Heart right ventricle (tissue), 16 donors: ENCODE measurements at regions not wholly inside any gene's neighbourhood (a gene's known extent, or its start where the extent isn't known, plus 50 kb on each side); places are given as distances from the start of the nearest gene placed in this dataset.

ENCODE experiments used
- ATAC-seq, 8 donors: fragments of 200-7000 bp; cut with Tn5 transposase; one replicate each; pipeline ENCODE4 v1.9.1; 2020; ENCODE audit warnings: mild to moderate bottlenecking in 8 of 8, moderate library complexity in 8 of 8, moderate number of reproducible peaks in 1 of 8
- DNase-seq, 2 donors: peaks; one replicate each; pipeline ENCODE4 v3.0.0-alpha.2; 2020
- H3K27ac ChIP-seq, 10 donors: fragments of 200-600 bp; sonication (generic) in 2 of 10; one replicate each; pipeline versions ENCODE4 v1.5.0 to v1.8.0; 2020 to 2022; ENCODE audit warnings: mild to moderate bottlenecking in 3 of 10
- H3K27me3 ChIP-seq, 7 donors: fragments of 200-600 bp; one replicate each; pipeline ENCODE4 v1.8.0; 2021 to 2022; ENCODE audit warnings: mild to moderate bottlenecking in 2 of 7
- H3K36me3 ChIP-seq, 9 donors: fragments of 200-600 bp; sonication (generic) in 1 of 9; one replicate each; pipeline versions ENCODE4 v1.5.0 to v1.8.0; 2020 to 2022; ENCODE audit warnings: mild to moderate bottlenecking in 2 of 9
- H3K4me1 ChIP-seq, 9 donors: fragments of 200-600 bp; sonication (generic) in 1 of 9; one replicate each; pipeline versions ENCODE4 v1.5.0 to v1.8.0; 2020 to 2022; ENCODE audit warnings: mild to moderate bottlenecking in 4 of 9
- H3K4me3 ChIP-seq, 10 donors: fragments of 200-600 bp; sonication (generic) in 2 of 10; one replicate each; pipeline versions ENCODE4 v1.5.0 to v1.8.0; 2020 to 2022; ENCODE audit warnings: mild to moderate bottlenecking in 7 of 10, moderate library complexity in 2 of 10
- H3K9me3 ChIP-seq, 11 donors: fragments of 200-600 bp in 10 of 11; sonication (generic) in 2 of 11; one replicate each; pipeline versions ENCODE4 v1.5.0 to v1.8.0; 2013 to 2022; ENCODE audit warnings: mild to moderate bottlenecking in 2 of 11, control low read depth in 1 of 11, moderate library complexity in 1 of 11
- CTCF ChIP-seq, 9 donors: fragments of 200-600 bp; sonication (generic) in 2 of 9; IDR thresholded peaks; one replicate each; pipeline versions ENCODE4 v1.5.0 to v1.8.0; 2021 to 2022; ENCODE audit warnings: antibody characterized with exemption in 9 of 9, mild to moderate bottlenecking in 5 of 9, moderate library complexity in 1 of 9
- WGBS, 2 donors: extraction: QIAGEN DNeasy Blood & Tissue Kit; methylation state at CpG; one replicate each; pipeline ENCODE4 v1.1.7; 2013; ENCODE audit warnings: inconsistent platforms in 1 of 2; 5-methylcytosine and 5-hydroxymethylcytosine counted together
- intact Hi-C, 10 donors: fragments of 100-400 bp; cut with DNase I; formaldehyde crosslinking; loops; one replicate each; pipeline versions ENCODE4 v1.11.1 to v1.14.2; 2022
- donor health status: Arrhythmogenic right ventricular cardiomyopathy.
- donor health status: ischemic (EF 13 %, LVEDD 7.1; RV severe dilation, severe dysfunction).
- donor health status: healthy with polysubstance abuse.
- donor health status: DM: no; HTN: yes; CAD: no.
- donor health status: DM: no; HTN: no; CAD: no.
- donor health status: ischemic (EF 25% LVEDD 6.9; RV normal size, moderate dysfunction).
- donor health status: ischemic (EF 25% LVEDD 5.7; RV mildly dilated, moderate dysfunction).
- donor health status: healthy.
- donor health status: DM: yes; HTN: yes; CAD: no.
- donor health status: Ischemic cardiomyopathy.
- donor health status: ischemic (EF 35%, LVEDD 5.7; RV mildly dilated, moderate dysfunction).
- donor health status: nonischemic (EF 11% LVEDD 7.7; RV severe dilation, severe dysfunction).
- donor health status: DM: yes; HTN: yes; CAD: no.
- donor health status: PGD.
- donor health status: ischemic (EF 29% LVEDD 5.4; RV normal size, mild dysfunction).
- donor health status: nonischemic (EF 23%, LVEDD 6.1; RV moderate dilation, normal function).

GRCh38 chr13:80437231-80437630 lies 96.3 kb upstream of the SPRY2 start:
- intact Hi-C loops, result loop anchor here in 1 of 10 donors (2.0 kb wide), 1 partner anchor 78 kb away; no protein-coding TSS in a partner anchor
- no peak for DNase-seq
- WGBS, 2 donors, result 66 to 77% methylated on average over 1 of the region's 1 CpG

DNA sequence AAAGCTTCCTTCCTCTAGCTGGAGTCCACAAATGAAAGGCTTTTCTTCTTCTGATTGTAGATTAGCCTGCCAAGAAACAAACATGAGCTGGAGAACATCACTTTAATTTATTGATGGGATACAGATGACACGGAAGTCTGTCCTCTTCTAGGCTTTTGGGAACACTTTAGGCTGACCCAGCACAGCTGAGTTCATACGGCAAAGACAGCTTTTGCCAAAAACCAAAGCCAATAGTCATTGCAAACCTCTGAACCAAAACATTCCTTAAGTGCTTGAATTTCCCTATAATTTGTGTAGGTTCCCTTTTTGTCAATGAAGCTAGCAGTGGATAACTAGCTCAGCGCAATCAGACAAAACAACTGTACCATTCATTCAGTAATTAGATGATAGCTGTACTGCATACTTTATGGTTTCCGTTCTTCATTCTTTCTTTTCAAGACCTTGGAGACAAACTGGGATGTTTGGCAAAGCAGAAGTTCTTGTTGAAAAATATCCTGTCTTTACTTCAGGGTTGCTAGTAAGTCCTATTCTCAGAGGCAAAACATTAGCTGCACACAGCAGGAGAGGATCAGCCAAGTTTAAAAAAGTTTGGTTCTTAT lies 95.7 kb upstream of the SPRY2 start:
- ATAC-seq, result peak; percentile 55 to 93 (median 90)
- 46 to 56% methylated on average over 4 of the region's 4 CpGs for WGBS, 2 donors
- peaks cover 0 to 36% (median 8%) of the 10 kb centered on the region in 9 donors for H3K4me1 ChIP-seq
- peak in 1 of 2 donors; percentile 39 for DNase-seq
- no peak for TF ChIP-seq CTCF (IDR thresholded peaks at IDR 0.05)
- intact Hi-C loops, result loop anchor here in 1 of 10 donors (2.0 kb wide), 1 partner anchor 78 kb away; no protein-coding TSS in a partner anchor
- H3K9me3 ChIP-seq, result no peaks in the 10 kb centered on the region
- peak overlapping the region; percentile 3 to 84 (median 66) for H3K27ac ChIP-seq
- no peak overlapping the region for H3K4me3 ChIP-seq
- H3K27me3 ChIP-seq, result no peaks in the 10 kb centered on the region
- no peaks in the 10 kb centered on the region for H3K36me3 ChIP-seq

More at GRCh38 chr13:80437231-80437630, 96.3 kb upstream of the SPRY2 start:
- Histone ChIP-seq H3K4me1 (peaks cover 0 to 36% (median 8%) of the 10 kb centered on the region in 9 donors), H3K9me3 (no peaks in the 10 kb centered on the region), H3K27me3 (no peaks in the 10 kb centered on the region), H3K4me3 (no peak overlapping the region), H3K27ac (peak overlapping the region; percentile 3 to 84 (median 66)), H3K36me3 (no peaks in the 10 kb centered on the region)
- TF ChIP-seq CTCF (IDR thresholded peaks at IDR 0.05), result no peak
- ATAC-seq, result peak in 3 of 8 donors; percentile 9 to 27 (median 22)

- Histone ChIP-seq H3K9me3 (no peaks in the 10 kb centered on the region), H3K27me3 (no peaks in the 10 kb centered on the region), H3K36me3 (no peaks in the 10 kb centered on the region), H3K4me3 (no peak overlapping the region), H3K4me1 (peaks cover 0 to 6% (median 0%) of the 10 kb centered on the region in 9 donors), H3K27ac (no peak overlapping the region)
- DNase-seq (no peak), ATAC-seq (no peak)
- intact Hi-C loops, result loop anchor here in 1 of 10 donors (5.0 kb wide), 1 partner anchor 43 kb away; no protein-coding TSS in a partner anchor
- no peak for TF ChIP-seq CTCF (IDR thresholded peaks at IDR 0.05)
Observed at GRCh38 chr13:80430561-80430960, 89.6 kb upstream of the SPRY2 start.

DNA sequence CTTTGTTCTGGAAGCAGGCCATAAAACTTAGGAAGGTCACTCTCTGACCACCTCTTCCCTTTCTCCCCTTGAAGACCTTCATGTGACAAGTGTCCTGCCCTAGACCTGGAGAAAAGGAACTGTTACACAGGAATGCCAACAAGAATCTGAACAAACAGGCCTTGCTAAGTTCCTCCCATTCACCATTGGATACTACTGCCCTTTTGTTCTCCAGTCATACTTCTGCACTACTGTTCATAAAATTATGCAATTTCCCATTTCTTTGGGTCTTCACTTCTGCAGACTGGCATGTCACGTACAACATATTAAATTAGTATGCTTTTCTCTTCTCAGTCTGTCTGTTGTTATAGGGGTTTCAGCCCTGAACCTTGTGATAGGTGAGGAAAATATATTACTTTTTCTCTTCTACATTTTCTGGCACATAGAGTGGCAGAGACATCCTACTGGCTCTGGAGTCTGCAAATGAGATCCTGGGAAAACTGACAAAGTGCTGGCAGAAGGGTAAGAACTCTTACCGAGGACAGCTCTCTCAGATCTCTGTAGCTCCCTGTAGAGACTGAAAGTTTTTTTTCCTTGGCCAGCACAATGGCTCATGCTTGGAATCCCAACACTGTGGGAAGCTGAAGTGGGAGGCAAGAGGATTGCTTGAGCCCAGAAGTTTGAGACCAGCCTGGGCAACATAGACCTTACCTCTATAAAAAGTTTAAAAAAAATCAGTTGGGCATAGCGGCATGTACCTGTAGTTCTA lies 87.6 kb upstream of the SPRY2 start:
- H3K27me3 ChIP-seq, result no peaks in the 10 kb centered on the region
- no peak for ATAC-seq
- intact Hi-C loops, result no loop called here
- H3K4me3 ChIP-seq, result no peak overlapping the region
- no peak for TF ChIP-seq CTCF (IDR thresholded peaks at IDR 0.05)
- H3K36me3 ChIP-seq, result no peaks in the 10 kb centered on the region
- H3K27ac ChIP-seq, result no peak overlapping the region
- H3K9me3 ChIP-seq, result peaks cover 0 to 16% (median 0%) of the 10 kb centered on the region in 11 donors
- H3K4me1 ChIP-seq, result peaks cover 0 to 4% (median 0%) of the 10 kb centered on the region in 9 donors
- WGBS, 2 donors, result 69 to 74% methylated on average over 3 of the region's 3 CpGs
- DNase-seq, result no peak
